H9 (cell line): ENCODE measurements at regions not wholly inside any gene's neighbourhood (a gene's known extent, or its start where the extent isn't known, plus 50 kb on each side); places are given as distances from the start of the nearest gene placed in this dataset.

Experiments used
- DNase-seq: peaks from one replicate; pipeline ENCODE4 v3.0.0-alpha.2; 2017
- H2AFZ ChIP-seq: one replicate; pipeline ENCODE4 v1.6.1; 2013; ENCODE audit warnings: mild to moderate bottlenecking, low read length, control low read depth, moderate library complexity
- H2AK5ac ChIP-seq: 2 replicates; pipeline ENCODE4 v1.6.1; 2013; ENCODE audit warnings: low read length, control low read depth, mixed read lengths; ENCODE audit not compliant: insufficient read length
- H2BK120ac ChIP-seq: one replicate; pipeline ENCODE4 v1.6.1; 2013; ENCODE audit warnings: low read depth, mild to moderate bottlenecking, low read length, control low read depth, inconsistent platforms; ENCODE audit not compliant: poor library complexity, severe bottlenecking
- H2BK12ac ChIP-seq: 2 replicates; pipeline ENCODE4 v1.6.1; 2013; ENCODE audit warnings: low read length, control low read depth, mixed read lengths, low read depth; ENCODE audit not compliant: insufficient read length
- H2BK15ac ChIP-seq: 2 replicates; pipeline ENCODE4 v1.6.1; 2013; ENCODE audit warnings: low read depth, low read length, control low read depth
- H2BK20ac ChIP-seq: one replicate; pipeline ENCODE4 v1.6.1; 2013; ENCODE audit warnings: low read depth, mild to moderate bottlenecking, low read length, control low read depth, inconsistent platforms; ENCODE audit not compliant: poor library complexity, severe bottlenecking
- H2BK5ac ChIP-seq: 2 replicates; pipeline ENCODE4 v1.6.1; 2013; ENCODE audit warnings: low read length, control low read depth, mixed read lengths; ENCODE audit not compliant: insufficient read length
- H3K14ac ChIP-seq: 2 replicates; pipeline ENCODE4 v1.6.1; 2013; ENCODE audit warnings: low read length, control low read depth; ENCODE audit not compliant: insufficient read depth
- H3K18ac ChIP-seq: 2 replicates; pipeline ENCODE4 v1.6.1; 2013; ENCODE audit warnings: low read depth, mild to moderate bottlenecking, mixed read lengths, low read length, control low read depth; ENCODE audit not compliant: insufficient read length
- H3K23ac ChIP-seq: 2 replicates; pipeline ENCODE4 v1.6.1; 2013; ENCODE audit warnings: low read length, control low read depth, mixed read lengths, low read depth; ENCODE audit not compliant: insufficient read length
- H3K23me2 ChIP-seq: 2 replicates; pipeline ENCODE4 v1.6.1; 2013; ENCODE audit warnings: low read depth, mild to moderate bottlenecking, mixed read lengths, low read length, control low read depth; ENCODE audit not compliant: insufficient read length, poor library complexity, severe bottlenecking
- H3K27ac ChIP-seq: 2 replicates; pipeline ENCODE4 v1.5.1; 2013; ENCODE audit warnings: low read length, control low read depth, mixed read lengths, low read depth; ENCODE audit not compliant: insufficient read length
- H3K27me3 ChIP-seq: 2 replicates; pipeline ENCODE4 v1.6.1; 2013; ENCODE audit warnings: low read length, control low read depth, inconsistent platforms; ENCODE audit not compliant: insufficient read depth
- H3K4ac ChIP-seq: 2 replicates; pipeline ENCODE4 v1.6.1; 2013; ENCODE audit warnings: low read depth, mild to moderate bottlenecking, control low read depth, inconsistent platforms, low read length, moderate library complexity
- H3K4me1 ChIP-seq: 2 replicates; pipeline ENCODE4 v1.6.1; 2013; ENCODE audit warnings: low read length, control low read depth, inconsistent platforms; ENCODE audit not compliant: insufficient read depth
- H3K4me2 ChIP-seq: 2 replicates; pipeline ENCODE4 v1.6.1; 2013; ENCODE audit warnings: low read length, control low read depth, mixed read lengths; ENCODE audit not compliant: insufficient read length, insufficient read depth
- H3K56ac ChIP-seq: 2 replicates; pipeline ENCODE4 v1.6.1; 2013; ENCODE audit warnings: low read depth, mild to moderate bottlenecking, mixed read lengths, low read length, control low read depth; ENCODE audit not compliant: insufficient read length
- H3K79me1 ChIP-seq: 2 replicates; pipeline ENCODE4 v1.6.1; 2013; ENCODE audit warnings: low read depth, mild to moderate bottlenecking, moderate library complexity, low read length, control low read depth, inconsistent platforms; ENCODE audit not compliant: insufficient read depth, poor library complexity, severe bottlenecking
- H3K79me2 ChIP-seq: 2 replicates; pipeline ENCODE4 v1.6.1; 2013; ENCODE audit warnings: low read length, control low read depth, inconsistent platforms; ENCODE audit not compliant: insufficient read depth
- H3K9ac ChIP-seq: 2 replicates; pipeline ENCODE4 v1.6.1; 2013; ENCODE audit warnings: low read length, control low read depth, mixed read lengths; ENCODE audit not compliant: insufficient read length; ENCODE audit errors: extremely low read depth
- H3K9me3 ChIP-seq: one replicate; pipeline ENCODE4 v1.6.1; 2013; ENCODE audit warnings: low read depth, low read length, inconsistent platforms; ENCODE audit not compliant: control insufficient read depth
- H3T11ph ChIP-seq: one replicate; pipeline ENCODE4 v1.6.1; 2013; ENCODE audit warnings: mild to moderate bottlenecking, low read length, control low read depth, inconsistent platforms
- H4K20me1 ChIP-seq: one replicate; pipeline ENCODE4 v1.6.1; 2013; ENCODE audit not compliant: control insufficient read depth, insufficient read length, insufficient read depth
- H4K5ac ChIP-seq: 2 replicates; pipeline ENCODE4 v1.6.1; 2013; ENCODE audit warnings: low read depth, mild to moderate bottlenecking, mixed read lengths, low read length, control low read depth; ENCODE audit not compliant: insufficient read length
- H4K8ac ChIP-seq: replicated peaks from 2 replicates; pipeline ENCODE4 v1.6.1; 2013; ENCODE audit warnings: low read length, control low read depth, mixed read lengths, low read depth; ENCODE audit not compliant: insufficient read length
- H4K91ac ChIP-seq: 2 replicates; pipeline ENCODE4 v1.6.1; 2013; ENCODE audit warnings: low read depth, mild to moderate bottlenecking, moderate library complexity, mixed read lengths, low read length, control low read depth; ENCODE audit not compliant: insufficient read length
- H3K27ac Mint-ChIP-seq, 3 experiments: 2 replicates in 2 of 3; 3 replicates in 1 of 3; pipeline ENCODE4 v1.8.0; 2020 to 2021; ENCODE audit warnings: mixed read lengths in 3 of 3, mild to moderate bottlenecking in 1 of 3, moderate library complexity in 1 of 3
- H3K27me3 Mint-ChIP-seq: 2 replicates; pipeline ENCODE4 v1.8.0; 2021; ENCODE audit warnings: low read depth, mild to moderate bottlenecking, moderate library complexity, mixed read lengths
- H3K36me3 Mint-ChIP-seq, 3 experiments: 2 replicates in 2 of 3; 3 replicates in 1 of 3; pipeline ENCODE4 v1.8.0; 2020 to 2021; ENCODE audit warnings: low read depth in 3 of 3, mixed read lengths in 3 of 3; ENCODE audit not compliant: insufficient read depth in 1 of 3
- H3K4me1 Mint-ChIP-seq, 2 experiments: 2 replicates each; pipeline ENCODE4 v1.8.0; 2020; ENCODE audit warnings: mixed read lengths in 2 of 2
- H3K4me3 Mint-ChIP-seq, 2 experiments: 2 replicates in 1 of 2; 3 replicates in 1 of 2; pipeline ENCODE4 v1.8.0; 2020 to 2021; ENCODE audit warnings: mild to moderate bottlenecking in 2 of 2, mixed read lengths in 2 of 2, moderate library complexity in 1 of 2
- H3K9me3 Mint-ChIP-seq, 2 experiments: 2 replicates in 1 of 2; 3 replicates in 1 of 2; pipeline ENCODE4 v1.8.0; 2020; ENCODE audit warnings: mild to moderate bottlenecking in 2 of 2, mixed read lengths in 2 of 2, moderate library complexity in 1 of 2
- WGBS: extraction: QIAGEN DNeasy Blood & Tissue Kit; methylation state at CpG from one replicate; pipeline ENCODE4 v1.1.7; 2013; ENCODE audit warnings: missing lambda C conversion rate, low lambda C conversion rate, mixed read lengths; ENCODE audit not compliant: insufficient read length; ENCODE audit errors: extremely low coverage; 5-methylcytosine and 5-hydroxymethylcytosine counted together
- TF ChIP-seq, protein P1 (sequence below): fragments of 200-600 bp; sonication (generic); conservative IDR thresholded peaks from 3 replicates; pipeline ENCODE4 v1.8.0; 2021; ENCODE audit warnings: antibody characterized with exemption, mild to moderate bottlenecking

DNA sequence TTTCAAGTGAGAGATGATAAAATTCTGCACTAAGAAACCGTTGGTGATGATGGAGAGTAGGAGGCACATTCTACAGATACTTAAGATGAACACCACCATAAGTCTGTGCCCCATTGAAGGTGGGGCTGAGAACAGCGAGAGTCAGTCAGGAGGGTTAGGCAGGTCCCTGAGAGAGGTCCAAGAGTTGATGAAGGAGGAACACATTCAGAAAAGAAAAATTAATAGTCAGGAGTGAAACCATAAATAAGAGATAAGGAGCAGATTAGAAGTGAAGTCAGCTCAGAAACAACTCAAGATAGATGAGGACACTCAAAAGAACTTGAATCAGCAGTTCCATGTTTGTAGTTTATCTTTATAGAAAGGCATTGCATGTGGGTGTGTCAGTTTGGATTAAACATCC lies 727.2 kb upstream of the MARCKS start:
- TF ChIP-seq, protein P1, sequence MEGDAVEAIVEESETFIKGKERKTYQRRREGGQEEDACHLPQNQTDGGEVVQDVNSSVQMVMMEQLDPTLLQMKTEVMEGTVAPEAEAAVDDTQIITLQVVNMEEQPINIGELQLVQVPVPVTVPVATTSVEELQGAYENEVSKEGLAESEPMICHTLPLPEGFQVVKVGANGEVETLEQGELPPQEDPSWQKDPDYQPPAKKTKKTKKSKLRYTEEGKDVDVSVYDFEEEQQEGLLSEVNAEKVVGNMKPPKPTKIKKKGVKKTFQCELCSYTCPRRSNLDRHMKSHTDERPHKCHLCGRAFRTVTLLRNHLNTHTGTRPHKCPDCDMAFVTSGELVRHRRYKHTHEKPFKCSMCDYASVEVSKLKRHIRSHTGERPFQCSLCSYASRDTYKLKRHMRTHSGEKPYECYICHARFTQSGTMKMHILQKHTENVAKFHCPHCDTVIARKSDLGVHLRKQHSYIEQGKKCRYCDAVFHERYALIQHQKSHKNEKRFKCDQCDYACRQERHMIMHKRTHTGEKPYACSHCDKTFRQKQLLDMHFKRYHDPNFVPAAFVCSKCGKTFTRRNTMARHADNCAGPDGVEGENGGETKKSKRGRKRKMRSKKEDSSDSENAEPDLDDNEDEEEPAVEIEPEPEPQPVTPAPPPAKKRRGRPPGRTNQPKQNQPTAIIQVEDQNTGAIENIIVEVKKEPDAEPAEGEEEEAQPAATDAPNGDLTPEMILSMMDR: no peak
- no peak overlapping the region for H2AFZ ChIP-seq
- H3K23ac ChIP-seq: no peak overlapping the region
- no peaks in the 10 kb centered on the region for H3K9me3 Mint-ChIP-seq
- H3K27me3 Mint-ChIP-seq: no peaks in the 10 kb centered on the region
- no peak overlapping the region for H4K5ac ChIP-seq
- no peaks in the 10 kb centered on the region for H3K36me3 Mint-ChIP-seq
- H3K27ac ChIP-seq: no peak overlapping the region
- no peak overlapping the region for H3K18ac ChIP-seq
- H2AK5ac ChIP-seq: no peak overlapping the region
- H4K20me1 ChIP-seq: no peaks in the 10 kb centered on the region
- no CpG with 5 or more reads among the region's 2 CpGs for WGBS
- no peaks in the 10 kb centered on the region for H3K9me3 ChIP-seq
- no peak overlapping the region for H2BK12ac ChIP-seq
- H3K14ac ChIP-seq: no peak overlapping the region
- no peak overlapping the region for H3K4me2 ChIP-seq
- H3K27me3 ChIP-seq: no peaks in the 10 kb centered on the region
- H2BK5ac ChIP-seq: no peak overlapping the region
- no peak overlapping the region for H2BK20ac ChIP-seq
- H3K23me2 ChIP-seq: no peaks in the 10 kb centered on the region
- H3K27ac Mint-ChIP-seq: no peak overlapping the region
- H2BK120ac ChIP-seq: no peak overlapping the region
- no peaks in the 10 kb centered on the region for H3K79me1 ChIP-seq
- H4K8ac ChIP-seq: no peak overlapping the region
- H3K79me2 ChIP-seq: no peaks in the 10 kb centered on the region
- H3K56ac ChIP-seq: no peak overlapping the region
- no peak overlapping the region for H2BK15ac ChIP-seq
- H3T11ph ChIP-seq: no peak overlapping the region
- no peak overlapping the region for H4K91ac ChIP-seq
- H3K4me1 Mint-ChIP-seq: peaks cover 4% of the 10 kb centered on the region in 2 experiments; a peak in 3 of 4 replicates
- DNase-seq: no peak
- H3K4ac ChIP-seq: no peak overlapping the region
- H3K9ac ChIP-seq: no peak overlapping the region
- H3K4me3 Mint-ChIP-seq: no peak overlapping the region
- H3K4me1 ChIP-seq: no peaks in the 10 kb centered on the region
